GM21515 (cell line): ENCODE measurements at regions not wholly inside any gene's neighbourhood (a gene's known extent, or its start where the extent isn't known, plus 50 kb on each side); places are given as distances from the start of the nearest gene placed in this dataset.
"Not testable (repeated sequence)": the region's sequence is repeated elsewhere in the genome, so short reads cannot be mapped to it uniquely, and the experiment has no call there.

Source experiments
- ATAC-seq: cut with Tn5 transposase; IDR thresholded peaks from one replicate; pipeline ENCODE4 v1.9.1; 2021; ENCODE audit not compliant: unreplicated experiment

DNA sequence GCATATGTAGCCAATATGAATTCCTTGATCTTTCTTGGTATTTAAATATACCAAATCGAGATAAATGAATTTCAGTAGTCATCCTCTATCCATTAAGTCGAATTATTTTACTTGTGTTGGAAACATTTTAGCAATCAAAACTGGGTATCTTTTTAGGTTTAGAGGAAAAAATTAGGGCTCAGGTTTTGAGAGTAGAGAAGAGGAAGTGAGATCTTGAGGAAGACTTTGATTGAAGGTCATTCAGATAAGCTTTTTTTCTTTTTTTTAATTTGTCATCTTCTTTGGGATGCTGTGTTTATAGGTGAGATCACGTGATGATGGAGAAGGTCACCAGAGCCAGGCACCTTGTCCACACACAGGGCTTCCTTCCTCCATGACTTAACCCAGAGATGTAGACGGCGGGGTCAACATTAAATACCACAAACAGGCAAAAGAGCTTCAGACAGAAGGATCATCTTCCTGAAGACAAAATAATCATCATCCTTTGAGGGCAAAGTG, 750.1 kb downstream of the RNF144A start:
- ATAC-seq = no peak

DNA sequence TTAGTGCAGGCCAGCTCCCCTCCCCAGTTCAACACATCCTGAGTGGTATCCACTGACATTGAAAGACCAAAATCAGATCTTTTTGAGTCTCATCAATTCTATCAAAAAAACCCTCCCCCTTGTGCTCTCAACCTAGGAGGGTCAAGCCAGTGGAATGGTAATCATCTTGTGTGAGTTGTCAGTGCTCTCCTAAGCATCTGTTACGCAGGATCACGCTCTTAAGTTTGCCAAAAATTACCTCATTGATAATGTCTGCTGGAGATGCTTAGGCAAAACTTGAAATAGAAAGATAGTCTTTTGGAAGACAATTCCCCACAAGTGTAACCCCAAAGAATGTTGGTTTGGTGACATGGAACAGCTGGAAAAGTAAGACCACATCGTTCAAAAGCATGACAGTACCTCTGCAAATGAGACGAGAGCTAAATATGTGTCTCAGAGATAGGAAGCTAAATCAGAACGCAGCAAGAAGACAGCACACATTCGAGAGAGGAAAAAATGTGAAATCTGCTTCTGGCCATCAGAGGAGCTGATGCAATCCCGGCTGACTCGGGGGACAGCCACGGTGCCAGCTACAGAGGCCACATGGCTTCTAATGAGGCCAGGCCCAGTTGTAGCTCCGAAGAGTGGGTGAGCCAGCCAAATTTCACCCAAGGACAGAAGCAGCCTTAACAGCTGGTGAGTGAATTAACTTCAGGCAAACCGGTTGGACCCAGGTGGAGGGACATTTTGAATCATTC, 753.9 kb downstream of the RNF144A start:
- ATAC-seq = no peak

- no peak for ATAC-seq
Measured at GRCh38 chr2:7672027-7672684, 754.9 kb downstream of the RNF144A start.

GRCh38 chr2:7672685-7673071, 755.5 kb downstream of the RNF144A start:
- no peak for ATAC-seq

DNA sequence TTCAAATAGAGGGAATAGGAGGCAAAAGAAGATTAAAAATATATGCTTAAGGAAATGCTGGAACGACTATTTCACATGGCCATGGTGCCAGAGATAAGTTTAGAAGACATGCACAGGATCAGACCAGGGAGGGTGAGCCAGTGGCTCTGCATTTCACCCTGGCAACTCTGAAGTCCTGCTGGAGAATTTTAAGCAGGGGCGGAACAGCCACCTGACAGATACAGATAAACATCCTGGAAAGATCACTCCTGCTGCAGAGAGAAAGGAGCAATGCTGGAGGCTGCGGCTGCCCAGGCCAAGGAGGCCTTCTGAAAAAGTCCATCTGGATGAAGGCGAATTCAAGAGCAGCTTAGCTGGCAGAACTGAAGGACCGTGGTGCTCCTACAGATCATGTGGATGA, 755.9 kb downstream of the RNF144A start:
- ATAC-seq = no peak

DNA sequence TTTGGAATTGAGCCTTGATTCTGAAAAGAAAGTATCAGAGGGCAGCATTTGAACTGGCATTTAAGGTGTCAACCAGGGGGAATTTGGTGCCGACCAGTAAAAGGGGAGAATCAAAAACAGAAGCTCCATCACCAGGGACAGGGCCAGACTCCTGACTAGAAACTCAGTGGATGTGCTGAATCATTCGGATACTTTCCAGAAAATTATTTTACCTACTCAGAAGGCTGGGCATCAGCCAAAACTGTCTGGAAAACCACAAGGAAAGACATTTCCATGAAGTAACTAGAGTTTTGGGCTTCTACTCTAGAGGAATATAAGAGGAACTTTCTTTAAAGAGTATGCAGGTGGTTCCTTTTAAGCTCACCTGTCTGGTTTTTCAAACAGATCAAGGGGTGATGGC, 756.6 kb downstream of the RNF144A start:
- ATAC-seq = no peak

DNA sequence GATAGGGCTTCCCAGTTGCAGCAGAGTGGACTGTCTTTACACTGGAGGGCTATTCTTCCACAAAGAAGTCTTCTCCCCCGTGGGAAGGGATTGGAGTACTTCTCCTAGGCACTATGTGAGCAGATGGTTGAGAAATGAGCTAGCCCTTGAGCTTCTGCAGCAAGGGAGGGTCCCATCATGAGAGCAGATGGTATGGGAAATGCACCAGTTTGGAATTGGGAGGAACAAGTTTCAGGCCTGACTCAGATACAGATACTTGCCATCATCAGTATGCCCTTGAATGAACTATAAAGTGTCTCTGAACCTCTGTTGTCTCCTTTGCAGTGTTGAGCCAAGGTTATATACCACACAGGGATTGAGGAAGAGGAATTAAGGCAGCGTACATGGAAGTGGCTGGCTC, 757.4 kb downstream of the RNF144A start:
- no peak for ATAC-seq

DNA sequence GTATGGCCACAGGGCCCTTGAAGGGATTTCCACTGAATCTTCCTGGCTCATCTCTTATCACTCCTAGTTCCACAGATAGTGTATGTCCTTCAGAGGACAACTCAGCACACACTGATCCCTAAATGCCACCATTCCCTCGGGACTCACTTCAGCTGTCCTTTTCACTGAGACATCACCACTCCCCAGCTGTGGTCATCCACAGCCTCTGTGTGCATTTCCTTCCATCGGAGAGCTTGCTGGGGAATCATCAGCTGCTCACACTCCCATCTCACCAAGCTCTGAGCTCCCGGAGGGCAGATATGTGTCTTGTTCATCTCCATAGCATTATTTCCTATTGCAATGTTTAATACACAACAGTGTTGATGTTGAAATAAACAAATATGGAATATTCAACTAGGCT, 759.5 kb downstream of the RNF144A start:
- no peak for ATAC-seq

GRCh38 chr2:7681881-7682461, 764.8 kb downstream of the RNF144A start:
- no peak for ATAC-seq

DNA sequence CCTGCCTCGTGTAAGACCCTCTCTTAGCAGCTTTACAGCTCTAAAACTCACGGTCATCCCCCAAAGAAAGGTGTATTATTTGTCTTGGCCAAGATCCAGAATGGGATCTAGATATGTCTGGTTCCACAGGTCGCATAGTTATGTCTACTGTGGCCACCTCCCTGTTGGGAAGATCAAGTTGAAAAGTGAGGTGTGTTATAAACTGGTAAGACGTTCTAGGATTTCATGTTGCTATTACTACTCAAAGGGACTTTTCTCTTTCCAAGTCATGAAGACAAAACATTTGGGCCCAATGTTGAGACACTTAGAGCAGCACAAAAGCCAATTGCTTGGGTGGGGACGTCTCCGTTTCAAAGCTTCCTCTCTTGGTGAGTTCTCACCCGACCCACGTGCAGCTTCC, 766.0 kb downstream of the RNF144A start:
- no peak for ATAC-seq

DNA sequence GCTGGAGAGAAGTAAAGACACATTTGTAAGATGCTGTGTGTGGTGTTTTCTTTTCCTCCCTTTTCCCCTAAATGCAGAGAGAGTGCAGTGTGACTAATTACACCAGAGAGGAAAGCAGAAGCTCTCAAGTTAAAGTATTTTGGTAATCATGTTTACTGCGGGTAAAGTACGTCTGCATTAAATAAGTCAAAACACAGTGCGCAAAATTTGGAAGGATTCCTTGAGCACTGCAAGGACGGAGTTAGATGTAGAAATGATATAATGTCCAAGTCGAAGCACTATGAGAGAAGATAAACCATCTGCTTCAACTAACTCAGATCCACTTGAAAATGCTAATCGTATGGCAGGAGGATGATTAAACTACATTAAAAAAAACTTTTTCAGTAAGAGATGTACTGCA, 766.5 kb downstream of the RNF144A start:
- ATAC-seq = no peak

DNA sequence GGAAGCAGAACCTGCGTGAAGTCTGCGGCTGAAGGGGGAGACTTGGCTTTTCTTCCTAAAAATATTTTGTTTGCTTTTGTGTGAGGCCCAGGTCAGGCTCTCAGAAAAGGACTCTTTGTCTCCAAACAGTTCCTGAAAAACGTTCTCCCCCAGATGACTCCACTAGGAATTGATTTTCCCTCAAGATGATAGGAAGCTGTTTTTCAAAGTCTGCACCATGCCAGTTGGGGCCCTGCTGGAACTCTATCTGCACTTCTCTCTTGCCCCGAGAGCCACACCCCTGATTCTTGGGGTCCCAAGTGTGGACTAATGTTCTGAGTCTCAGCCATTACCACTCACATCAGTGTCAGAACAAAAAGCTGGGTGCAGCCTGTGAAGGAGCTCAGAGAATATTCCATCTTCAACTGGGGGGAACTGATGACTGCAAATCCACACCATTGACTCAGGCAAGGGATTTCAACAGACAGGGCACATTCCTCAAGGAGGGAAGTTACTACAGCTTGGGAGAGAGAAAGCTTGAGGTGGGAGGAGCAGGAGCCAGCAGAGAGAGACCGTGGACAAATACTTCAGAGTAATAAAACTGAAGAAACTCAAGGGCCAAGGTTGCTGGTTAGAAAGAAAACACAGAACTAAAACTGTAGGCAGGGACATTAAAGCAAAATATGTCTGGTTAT, 768.3 kb downstream of the RNF144A start:
- ATAC-seq = no peak

GRCh38 chr2:7686016-7686385, 768.8 kb downstream of the RNF144A start:
- ATAC-seq = no peak

DNA sequence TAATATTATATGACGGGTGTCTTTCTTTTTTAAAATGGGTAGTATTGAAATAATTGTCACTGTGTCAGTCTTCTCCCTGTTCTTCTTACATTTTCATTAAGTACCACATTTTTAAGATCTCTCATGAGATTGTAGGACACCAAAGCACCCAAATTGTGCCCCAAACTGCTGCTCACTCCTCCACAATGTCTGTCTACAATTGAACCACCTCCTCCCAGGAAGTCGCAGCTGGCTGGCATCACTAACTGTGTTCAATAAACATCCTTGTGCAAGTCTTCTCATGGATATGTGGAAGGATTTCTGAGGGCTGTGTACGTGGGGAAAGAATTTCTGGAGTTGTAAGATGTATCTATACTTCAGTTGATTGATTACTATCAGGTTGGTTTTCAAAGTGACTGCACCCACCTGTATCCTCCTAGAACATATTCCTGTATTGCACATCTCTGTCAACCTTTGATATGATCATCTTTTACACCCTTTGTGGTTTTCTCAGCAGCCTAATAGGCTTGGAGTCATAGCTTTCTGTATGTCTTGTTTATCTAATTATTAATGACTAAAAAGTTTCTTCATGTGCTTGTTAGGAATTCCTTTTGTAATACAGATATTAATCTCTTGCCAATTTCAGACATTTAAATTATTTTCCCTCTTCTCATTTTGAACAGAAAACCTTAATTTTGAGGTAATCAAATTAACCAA, 774.9 kb downstream of the RNF144A start:
- no peak for ATAC-seq

GRCh38 chr2:7692657-7693161, 775.5 kb downstream of the RNF144A start:
- ATAC-seq = no peak

DNA sequence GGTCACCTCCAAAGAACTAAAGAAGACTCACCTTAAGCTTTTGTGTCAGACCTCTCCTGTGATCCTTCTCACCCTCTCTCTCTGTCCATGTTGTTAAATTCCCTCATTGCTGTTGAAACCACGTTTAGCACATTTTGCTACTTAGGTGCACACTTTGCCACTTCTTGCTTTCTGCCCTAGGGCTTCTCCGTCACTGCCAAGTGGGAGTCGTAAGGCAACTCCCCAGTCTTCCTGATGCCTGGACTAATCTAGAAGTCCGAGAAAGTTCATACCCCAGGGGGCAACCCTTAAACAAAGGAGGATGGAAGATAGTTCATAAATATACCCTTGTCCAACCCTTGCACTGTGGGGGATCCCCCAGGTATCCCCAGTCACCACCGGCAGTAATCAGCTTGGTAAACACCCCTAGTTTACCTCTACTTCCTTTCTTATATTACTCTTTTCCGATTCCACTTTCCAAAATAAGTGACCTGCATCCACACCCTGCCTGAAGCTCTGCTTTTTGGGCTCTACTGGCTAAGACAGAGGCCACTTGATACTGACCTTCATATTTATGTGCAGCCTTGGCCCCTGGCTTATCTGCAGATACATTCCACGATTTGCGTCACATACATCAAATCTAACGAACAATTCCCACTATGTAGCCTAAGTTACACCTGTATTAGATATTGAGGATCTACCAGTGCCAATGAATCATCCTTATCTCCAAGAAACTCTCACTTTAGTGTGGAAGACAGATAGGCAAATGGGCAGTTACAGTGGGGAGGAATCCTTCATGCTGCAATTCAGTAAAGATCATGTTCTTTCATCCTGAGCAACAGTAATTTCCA, 776.2 kb downstream of the RNF144A start:
- no peak for ATAC-seq

GRCh38 chr2:7694076-7694985, 777.1 kb downstream of the RNF144A start:
- ATAC-seq = no peak

DNA sequence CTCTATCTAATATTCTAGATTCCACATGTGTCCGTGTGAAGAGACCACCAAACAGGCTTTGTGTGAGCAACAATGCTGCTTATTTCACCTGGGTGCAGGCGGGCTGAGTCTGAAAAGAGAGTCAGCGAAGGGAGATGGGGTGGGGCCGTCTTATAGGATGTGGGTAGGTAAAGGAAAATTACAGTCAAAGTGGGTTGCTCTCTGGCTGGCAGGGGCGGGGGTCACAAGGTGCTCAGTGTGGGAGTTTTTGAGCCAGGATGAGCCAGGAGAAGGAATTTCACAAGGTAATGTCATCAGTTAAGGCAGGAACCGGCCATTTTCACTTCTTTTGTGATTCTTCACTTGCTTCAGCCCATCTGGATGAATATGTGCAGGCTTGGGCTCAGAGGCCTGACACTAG, 779.3 kb downstream of the RNF144A start:
- ATAC-seq = not testable (repeated sequence)

- ATAC-seq = no peak
Measured at GRCh38 chr2:7697052-7697451, 779.8 kb downstream of the RNF144A start.
